NCI-H345 (cell line): ENCODE measurements at regions not wholly inside any gene's neighbourhood (a gene's known extent, or its start where the extent isn't known, plus 50 kb on each side); places are given as distances from the start of the nearest gene placed in this dataset.

Experiments used
- DNase-seq: peaks from one replicate; lab custom pipeline; 2025; lab: John Stamatoyannopoulos, UW

GRCh38 chr1:113219828-113220227 is 146.8 kb downstream of the LRIG2 start:
- DNase-seq = no peak

- DNase-seq = no peak
Measured at GRCh38 chr1:113223040-113223439, 150.0 kb downstream of the LRIG2 start.

- DNase-seq = no peak
Measured at GRCh38 chr1:113223546-113223945, 150.5 kb downstream of the LRIG2 start.

- DNase-seq = no peak
Measured at GRCh38 chr1:113226148-113226547, 153.2 kb downstream of the LRIG2 start.

GRCh38 chr1:113231866-113232265 is 158.4 kb upstream of the MAGI3 start:
- DNase-seq = no peak

GRCh38 chr1:113233441-113233840 is 156.9 kb upstream of the MAGI3 start:
- no peak for DNase-seq

DNA sequence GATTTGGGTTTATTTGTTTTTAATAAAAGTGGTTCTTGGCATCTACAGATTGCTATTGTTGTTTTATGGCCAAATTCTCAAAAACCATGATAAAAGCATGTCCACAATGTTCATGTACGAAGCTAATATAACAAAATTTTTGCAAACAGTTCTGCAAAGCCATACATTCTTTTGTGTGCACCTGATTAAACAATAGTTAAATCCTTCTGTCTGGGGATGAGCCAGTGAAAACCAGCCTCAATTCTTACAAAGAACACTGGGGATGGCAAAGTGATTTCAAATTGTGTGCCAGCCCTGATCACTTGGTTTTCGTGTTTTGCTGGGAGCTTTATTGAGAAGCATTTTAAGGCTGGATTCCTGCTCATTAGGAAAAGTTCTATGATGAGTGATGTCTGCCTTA is 149.1 kb upstream of the MAGI3 start:
- no peak for DNase-seq

- no peak for DNase-seq
Measured at GRCh38 chr1:113242481-113242880, 147.8 kb upstream of the MAGI3 start.

- DNase-seq = no peak
Measured at GRCh38 chr1:113243529-113243928, 146.8 kb upstream of the MAGI3 start.

DNA sequence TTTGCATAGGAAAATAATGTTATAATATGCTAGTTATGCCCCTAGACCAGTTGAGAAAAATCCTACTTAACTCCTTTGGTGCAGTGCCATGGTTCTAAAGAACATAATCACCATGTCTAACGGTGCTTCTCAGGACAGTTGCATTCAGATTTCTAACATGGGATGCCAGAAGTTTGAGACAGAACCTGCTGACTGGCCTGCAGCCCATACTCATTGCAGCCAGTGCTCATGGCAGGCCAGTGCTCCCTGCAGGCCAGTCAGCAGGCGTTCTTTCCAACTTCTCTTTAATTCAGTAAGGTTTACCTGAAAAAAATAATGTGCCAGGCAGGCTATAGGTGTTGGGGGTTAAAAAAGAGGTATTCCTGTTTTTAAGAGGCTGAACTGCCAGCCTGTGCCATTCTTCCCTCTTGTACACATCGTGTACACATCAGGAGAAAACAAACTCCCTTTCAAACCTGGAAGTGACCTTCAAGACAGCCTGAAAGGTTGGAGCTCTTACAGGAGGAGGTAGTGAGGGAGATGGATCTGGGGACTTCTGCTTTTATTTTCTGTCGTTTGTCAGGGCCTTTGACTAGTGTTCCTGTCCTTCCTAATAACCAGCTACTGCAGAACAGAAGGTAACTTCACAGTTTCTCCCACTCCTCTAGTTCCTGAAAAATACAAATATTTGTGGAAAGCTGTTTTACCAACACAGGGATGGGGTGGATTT is 146.0 kb upstream of the MAGI3 start:
- no peak for DNase-seq

DNA sequence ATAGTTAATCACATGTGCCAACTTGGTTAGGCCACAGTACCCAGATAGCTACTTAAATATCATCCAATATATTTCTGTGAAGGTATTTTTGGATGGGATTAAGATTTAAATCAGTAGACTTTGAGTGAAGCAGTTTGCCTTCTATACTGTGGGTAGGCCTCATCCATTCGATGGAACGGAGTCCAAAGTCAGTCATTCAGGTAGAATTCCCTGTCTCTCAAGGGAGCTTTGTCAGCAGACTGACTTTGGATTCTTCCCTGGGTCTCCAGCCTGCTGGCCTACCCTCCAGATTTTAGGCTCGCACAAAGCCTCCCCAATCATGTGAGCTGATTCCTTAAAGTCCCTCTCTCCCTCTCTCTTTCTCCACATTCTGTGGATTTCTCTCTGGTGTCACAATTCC is 145.1 kb upstream of the MAGI3 start:
- no peak for DNase-seq

- DNase-seq = no peak
Measured at GRCh38 chr1:113246929-113247328, 143.4 kb upstream of the MAGI3 start.

GRCh38 chr1:113247355-113247754 is 143.0 kb upstream of the MAGI3 start:
- no peak for DNase-seq

- DNase-seq = no peak
Measured at GRCh38 chr1:113247782-113248181, 142.5 kb upstream of the MAGI3 start.

- DNase-seq = no peak
Measured at GRCh38 chr1:113248494-113248893, 141.8 kb upstream of the MAGI3 start.

DNA sequence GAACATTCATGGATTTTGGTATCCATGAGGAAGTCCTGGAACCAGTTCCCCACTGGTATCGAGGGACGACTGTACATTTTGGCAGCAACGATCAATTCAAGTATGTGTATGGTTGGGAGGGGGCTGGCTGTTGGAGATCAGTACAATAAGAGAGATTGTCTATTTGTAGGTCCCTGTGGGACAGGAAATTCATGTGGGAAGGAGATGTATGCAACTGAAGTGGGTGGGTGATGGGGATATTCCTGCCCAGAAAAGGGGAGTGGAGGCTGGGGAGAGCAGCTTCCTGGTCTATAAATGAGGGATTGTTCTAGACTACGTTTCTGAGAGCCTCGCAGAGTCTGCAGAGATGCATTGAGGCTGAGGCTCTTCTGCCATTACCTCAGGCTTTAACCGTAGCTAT is 140.2 kb upstream of the MAGI3 start:
- no peak for DNase-seq

- no peak for DNase-seq
Measured at GRCh38 chr1:113252166-113252565, 138.1 kb upstream of the MAGI3 start.

DNA sequence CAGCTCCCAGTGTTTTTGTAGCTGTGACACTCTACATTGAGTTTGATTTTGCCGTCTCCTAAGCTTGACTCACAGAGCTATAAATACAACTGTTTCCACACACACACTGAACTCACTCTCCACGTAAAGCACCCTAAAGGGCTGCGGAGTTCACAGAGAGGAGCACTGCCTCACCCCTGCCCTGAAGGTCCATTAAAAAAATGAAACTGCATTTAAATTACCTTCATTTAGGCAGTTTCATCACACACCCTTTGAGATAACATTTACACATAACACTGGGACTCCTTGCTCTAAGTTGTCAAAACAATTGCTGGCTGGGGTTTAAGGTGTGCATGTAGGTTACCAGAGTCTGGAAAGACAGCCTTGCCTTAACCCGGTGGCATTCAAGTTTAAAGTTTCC is 137.1 kb upstream of the MAGI3 start:
- no peak for DNase-seq

- no peak for DNase-seq
Measured at GRCh38 chr1:113253590-113253989, 136.7 kb upstream of the MAGI3 start.

- DNase-seq = peak; percentile 37
Measured at GRCh38 chr1:113255038-113255719, 135.1 kb upstream of the MAGI3 start.

DNA sequence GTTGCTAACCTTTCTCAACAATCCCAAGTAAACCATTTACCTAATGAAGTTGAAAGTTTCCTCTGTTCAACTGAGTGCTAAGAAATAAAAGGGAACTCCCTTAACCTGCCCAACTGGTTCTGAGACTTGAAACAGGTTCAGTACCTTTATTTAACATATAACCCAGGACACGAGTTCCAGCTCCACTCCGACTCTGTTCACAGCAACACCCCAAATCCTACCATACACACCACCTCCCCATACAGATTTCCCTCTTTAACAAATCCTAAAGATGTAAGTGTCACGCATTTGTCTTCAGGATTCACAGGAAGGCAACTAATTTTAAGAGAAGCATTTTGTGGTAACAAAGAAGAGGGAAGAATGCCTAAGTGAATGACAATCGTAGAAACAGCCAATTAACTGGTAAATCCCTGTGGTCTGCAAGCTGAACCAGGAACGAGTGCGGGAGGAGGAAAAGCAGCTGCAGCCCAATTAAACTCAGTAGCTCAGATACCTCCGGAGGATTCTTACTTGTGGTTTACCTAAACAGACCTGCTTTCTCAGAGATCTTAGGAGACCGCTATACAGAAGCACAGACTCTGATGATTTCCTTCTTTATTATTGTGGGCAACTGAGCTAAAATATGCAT is 134.5 kb upstream of the MAGI3 start:
- no peak for DNase-seq

DNA sequence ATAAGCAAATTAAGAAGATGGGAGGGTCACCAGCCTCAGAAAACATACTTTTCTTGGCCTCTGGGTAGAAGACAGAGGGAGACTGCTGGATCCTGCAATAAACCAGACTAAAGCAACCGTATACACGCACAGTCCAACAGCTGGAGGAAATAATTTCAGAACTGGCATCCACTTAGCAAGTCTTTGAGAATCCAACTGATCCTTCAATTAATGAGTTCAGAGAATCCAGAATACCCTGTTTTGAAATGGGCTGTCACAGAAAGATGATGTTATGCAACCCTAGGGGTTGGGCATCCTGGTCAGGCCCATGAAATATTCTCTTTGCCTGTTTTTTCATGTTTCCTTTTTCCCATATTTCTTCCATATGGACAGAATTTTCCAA is 134.0 kb upstream of the MAGI3 start:
- DNase-seq = no peak

- DNase-seq = no peak
Measured at GRCh38 chr1:113259988-113260387, 130.3 kb upstream of the MAGI3 start.
